ENCODE measurements at regions not wholly inside any gene's neighbourhood (a gene's known extent, or its start where the extent isn't known, plus 50 kb on each side); places are given as distances from the start of the nearest gene placed in this dataset.

GRCh38 chr12:19644571-19644970 lies 205.3 kb downstream of the AEBP2 start:
- Mint-ChIP-seq H3K4me1 (peaks cover 33% of the 10 kb centered on the region), H3K27me3 (ENCODE audit: low read depth) (no peaks in the 10 kb centered on the region), H3K27ac (no peak overlapping the region), H3K36me3 (peaks cover 19% of the 10 kb centered on the region), H3K9me3 (peaks cover 31% of the 10 kb centered on the region), H3K4me3 (no peak overlapping the region)
- POLR2A ChIA-PET: no interaction called here
- CTCF ChIA-PET: interaction anchor here (1.0 to 1.1 kb wide), 2 partner anchors 47 to 109 kb away, joined by 3 read pairs; no protein-coding TSS in a partner anchor
- TF ChIP-seq PREB (CRISPR knock-in tag; IDR thresholded peaks at IDR 0.05; ENCODE audit: borderline replicate concordance) (no peak), NR1H2 (CRISPR knock-in tag; IDR thresholded peaks at IDR 0.05) (no peak), ZNF281 (CRISPR knock-in tag; IDR thresholded peaks at IDR 0.05) (no peak), ZNF671 (CRISPR knock-in tag; IDR thresholded peaks at IDR 0.05) (no peak), ATF2 (CRISPR knock-in tag; IDR thresholded peaks at IDR 0.05; ENCODE audit: borderline replicate concordance, low read depth) (no peak), TEAD4 (CRISPR knock-in tag; IDR thresholded peaks at IDR 0.05) (no peak), ATF3 (CRISPR knock-in tag; conservative IDR thresholded peaks at IDR 0.05) (no peak), AR (CRISPR knock-in tag; IDR thresholded peaks at IDR 0.05) (no peak), ARID4B (CRISPR knock-in tag; IDR thresholded peaks at IDR 0.05; ENCODE audit: borderline replicate concordance) (no peak)
- ATAC-seq: no peak
- no peak for DNase-seq (ENCODE audit: low spot score)

GRCh38 chr12:19645823-19646222 lies 206.5 kb downstream of the AEBP2 start:
- Mint-ChIP-seq H3K27ac (no peak overlapping the region), H3K4me1 (peaks cover 27% of the 10 kb centered on the region), H3K27me3 (ENCODE audit: low read depth) (no peaks in the 10 kb centered on the region), H3K9me3 (peaks cover 31% of the 10 kb centered on the region), H3K4me3 (no peak overlapping the region), H3K36me3 (peaks cover 19% of the 10 kb centered on the region)
- CTCF ChIA-PET: interaction anchor here (0.5 kb wide), 1 partner anchor 335 kb away, joined by 3 read pairs; no protein-coding TSS in a partner anchor
- POLR2A ChIA-PET: no interaction called here
- ATAC-seq: no peak
- no peak for DNase-seq (ENCODE audit: low spot score)
- TF ChIP-seq SMAD4 (CRISPR knock-in tag; IDR thresholded peaks at IDR 0.05) (no peak), MAX (CRISPR knock-in tag; IDR thresholded peaks at IDR 0.05) (no peak), ZNF423 (CRISPR knock-in tag; IDR thresholded peaks at IDR 0.05) (no peak), ESRRA (CRISPR knock-in tag; IDR thresholded peaks at IDR 0.05; ENCODE audit: borderline replicate concordance) (no peak), CREB1 (CRISPR knock-in tag; IDR thresholded peaks at IDR 0.05) (no peak), ATF3 (CRISPR knock-in tag; conservative IDR thresholded peaks at IDR 0.05) (no peak), CBFB (CRISPR knock-in tag; IDR thresholded peaks at IDR 0.05; ENCODE audit: low read depth) (no peak), ATF6 (CRISPR knock-in tag; IDR thresholded peaks at IDR 0.05) (no peak), ZNF219 (CRISPR knock-in tag; IDR thresholded peaks at IDR 0.05; ENCODE audit: borderline replicate concordance) (no peak), CREM (CRISPR knock-in tag; IDR thresholded peaks at IDR 0.05) (no peak), ZNF232 (CRISPR knock-in tag; IDR thresholded peaks at IDR 0.05) (no peak), ZNF121 (CRISPR knock-in tag; IDR thresholded peaks at IDR 0.05) (no peak)
